ENCODE measurements at regions not wholly inside any gene's neighbourhood (a gene's known extent, or its start where the extent isn't known, plus 50 kb on each side); places are given as distances from the start of the nearest gene placed in this dataset.

GRCh38 chrY:16157801-16158200 lies 1633.5 kb downstream of the NLGN4Y start:
- TF ChIP-seq CTCF (conservative IDR thresholded peaks at IDR 0.05; ENCODE audit: low read length) = no peak
- TF ChIP-seq EZH2phosphoT487 (IDR thresholded peaks at IDR 0.05; ENCODE audit: borderline replicate concordance, low read depth, low read length) = no peak
